Endothelial cell of umbilical vein (primary cell): ENCODE measurements at regions not wholly inside any gene's neighbourhood (a gene's known extent, or its start where the extent isn't known, plus 50 kb on each side); places are given as distances from the start of the nearest gene placed in this dataset.

ENCODE experiments used
- BruUV-seq: library from RNA; stranded (reverse); fragments of 400-500 nt; replicated peaks from 2 replicates; lab custom pipeline; 2021; lab: Mats Ljungman, UMichigan
- CTCF ChIA-PET: fragments of 300-600, 350-600 bp; sonication (Branson Sonifier 250); formaldehyde crosslinking; loops from one replicate; lab custom pipeline; 2021; ENCODE audit warnings: antibody characterized with exemption, inconsistent platforms; lab: Charles Lee
- POLR2A ChIA-PET: fragments of 300-600, 350-600 bp; sonication (Branson Sonifier 250); formaldehyde crosslinking; loops from one replicate; lab custom pipeline; 2021; ENCODE audit warnings: antibody characterized with exemption, inconsistent platforms; lab: Charles Lee
- DNase-seq: peaks from one replicate; pipeline ENCODE4 v3.0.0-alpha.2; 2011; ENCODE audit warnings: low read depth, low spot score
- FAIRE-seq: peaks from 2 replicates; lab custom pipeline; 2011; peaks lifted over from hg19 to GRCh38; lab: Jason Lieb, UNC
- H2AFZ ChIP-seq: 2 replicates; pipeline ENCODE4 v1.6.0; 2012; ENCODE audit warnings: low read depth, low read length, control low read depth, inconsistent platforms
- H3K27ac ChIP-seq: 2 replicates; pipeline ENCODE4 v1.5.1; 2011; ENCODE audit warnings: low read depth, mild to moderate bottlenecking, control low read depth, low read length, moderate library complexity; ENCODE audit not compliant: insufficient read depth
- H3K27me3 ChIP-seq, 2 experiments: 2 replicates each; pipeline versions ENCODE4 v1.6.0 to v1.6.1; 2011; ENCODE audit warnings: low read length in 2 of 2, mixed read lengths in 1 of 2; ENCODE audit not compliant: control insufficient read depth in 2 of 2, insufficient read depth in 2 of 2
- H3K36me3 ChIP-seq, 2 experiments: 2 replicates in 1 of 2; 3 replicates in 1 of 2; pipeline ENCODE4 v1.5.1; 2011; ENCODE audit warnings: low read length in 2 of 2, mild to moderate bottlenecking in 1 of 2, moderate library complexity in 1 of 2; ENCODE audit not compliant: control insufficient read depth in 2 of 2, insufficient read depth in 2 of 2; ENCODE audit errors: extremely low read depth in 1 of 2
- H3K4me1 ChIP-seq: 3 replicates; pipeline ENCODE4 v1.5.1; 2011; ENCODE audit warnings: mild to moderate bottlenecking, low read length; ENCODE audit not compliant: control insufficient read depth, insufficient read depth; ENCODE audit errors: extremely low read depth
- H3K4me2 ChIP-seq: 2 replicates; pipeline ENCODE4 v1.6.1; 2011; ENCODE audit warnings: low read length, control low read depth, mixed read lengths; ENCODE audit not compliant: insufficient read depth
- H3K4me3 ChIP-seq, 3 experiments: fragments of 200-600 bp in 1 of 3; sonication (generic), shearing (Covaris generic) in 1 of 3; replicated peaks in 1 of 3; 2 replicates each; pipeline ENCODE4 v1.5.1; 2011 to 2016; ENCODE audit warnings: control low read depth in 3 of 3, low read length in 3 of 3, mild to moderate bottlenecking in 2 of 3, inconsistent platforms in 1 of 3, low read depth in 1 of 3, moderate library complexity in 1 of 3; ENCODE audit not compliant: insufficient read depth in 1 of 3
- H3K79me2 ChIP-seq: 2 replicates; pipeline ENCODE4 v1.6.0; 2012; ENCODE audit warnings: low read length, inconsistent platforms; ENCODE audit not compliant: control insufficient read depth, insufficient read depth
- H3K9ac ChIP-seq: replicated peaks from 2 replicates; pipeline ENCODE3; 2011; ENCODE audit warnings: low read length, control low read depth; ENCODE audit not compliant: insufficient read depth; ENCODE audit errors: extremely low read depth
- H3K9me1 ChIP-seq: replicated peaks from 3 replicates; pipeline ENCODE4 v1.6.0; 2011; ENCODE audit warnings: mild to moderate bottlenecking, low read length; ENCODE audit not compliant: control insufficient read depth, insufficient read depth; ENCODE audit errors: extremely low read depth
- H3K9me3 ChIP-seq: replicated peaks from 2 replicates; pipeline ENCODE4 v1.5.1; 2012; ENCODE audit warnings: low read length, inconsistent platforms; ENCODE audit not compliant: control insufficient read depth, insufficient read depth
- H4K20me1 ChIP-seq: replicated peaks from 2 replicates; pipeline ENCODE3; 2011; ENCODE audit warnings: mild to moderate bottlenecking, low read length; ENCODE audit not compliant: control insufficient read depth, insufficient read depth; ENCODE audit errors: extremely low read depth
- CTCF ChIP-seq, 2 donors: IDR thresholded peaks; 1 replicate in 1 of 2; 2 replicates in 1 of 2; pipeline ENCODE4 v1.5.1; 2011; ENCODE audit warnings: low read length in 2 of 2, mild to moderate bottlenecking in 2 of 2, moderate library complexity in 2 of 2, control low read depth in 1 of 2, inconsistent platforms in 1 of 2, low read depth in 1 of 2; ENCODE audit not compliant: insufficient read depth in 1 of 2; ENCODE audit errors: extremely low read depth in 1 of 2
- EZH2 ChIP-seq: IDR thresholded peaks from 2 replicates; pipeline ENCODE4 v1.6.1; 2012; ENCODE audit warnings: borderline replicate concordance, low read depth, mild to moderate bottlenecking, moderate library complexity, low read length, inconsistent platforms; ENCODE audit not compliant: severe bottlenecking
- FOS ChIP-seq: IDR thresholded peaks from 2 replicates; pipeline ENCODE4 v1.6.1; 2011; ENCODE audit warnings: mild to moderate bottlenecking, low read length, moderate library complexity, borderline replicate concordance; ENCODE audit not compliant: insufficient read depth
- GATA2 ChIP-seq: IDR thresholded peaks from 2 replicates; pipeline ENCODE4 v1.7.0; 2011; ENCODE audit warnings: low read depth, mild to moderate bottlenecking, moderate library complexity, mixed read lengths, low read length; ENCODE audit not compliant: insufficient read length, insufficient read depth
- JUN ChIP-seq: IDR thresholded peaks from 2 replicates; pipeline ENCODE4 v1.6.1; 2011; ENCODE audit warnings: borderline replicate concordance, low read depth; ENCODE audit not compliant: insufficient read length, insufficient read depth
- MAX ChIP-seq: IDR thresholded peaks from 2 replicates; pipeline ENCODE4 v1.6.1; 2011; ENCODE audit not compliant: insufficient read depth, insufficient read length
- MYC ChIP-seq: IDR thresholded peaks from one replicate; pipeline ENCODE4 v1.6.1; 2011; ENCODE audit warnings: mild to moderate bottlenecking, low read depth, low read length
- POLR2A ChIP-seq: IDR thresholded peaks from 2 replicates; pipeline ENCODE4 v1.6.1; 2012; ENCODE audit warnings: low read depth, mild to moderate bottlenecking, control low read depth, low read length
- POLR2AphosphoS5 ChIP-seq: IDR thresholded peaks from 2 replicates; pipeline ENCODE4 v1.6.1; 2012; ENCODE audit warnings: low read depth, mild to moderate bottlenecking, control low read depth, low read length, moderate library complexity; ENCODE audit not compliant: insufficient read depth
- dilution Hi-C: fragments of 300-500 bp; cut with MboI; formaldehyde crosslinking; loops from one replicate; pipeline ENCODE4 v1.15.0; 2019; ENCODE audit warnings: low sequenced_read_pairs; ENCODE audit not compliant: extremely low pct_ligation_motif_present
- intact Hi-C: fragments of 100-400 bp; cut with micrococcal nuclease; formaldehyde crosslinking; loops from one replicate; pipeline ENCODE4 v1.10.0; 2022

- DNase-seq (no peak), FAIRE-seq (no peak)
- no TSS peak for BruUV-seq
- POLR2A ChIA-PET = no interaction called here
- Histone ChIP-seq H3K9ac (no peak overlapping the region), H3K27me3 (no peaks in the 10 kb centered on the region), H3K27ac (no peak overlapping the region), H3K9me1 (no peaks in the 10 kb centered on the region), H3K9me3 (no peaks in the 10 kb centered on the region), H4K20me1 (no peaks in the 10 kb centered on the region), H3K36me3 (no peaks in the 10 kb centered on the region), H2AFZ (no peak overlapping the region), H3K4me3 (no peak overlapping the region), H3K79me2 (no peaks in the 10 kb centered on the region), H3K4me2 (no peak overlapping the region), H3K4me1 (no peaks in the 10 kb centered on the region)
- CTCF ChIA-PET = interaction anchor here (2.4 to 5.6 kb wide), 2 partner anchors 48 to 187 kb away, joined by 10 to 164 read pairs; no protein-coding TSS in a partner anchor
- intact Hi-C loops = no loop called here
- TF ChIP-seq MAX (no peak), CTCF (IDR thresholded peaks at IDR 0.05; ENCODE audit: extremely low read depth in 1 of 2, insufficient read depth in 1 of 2, low read depth in 1 of 2, low read length in 2 of 2) (no peak), POLR2A (no peak), MYC (no peak), GATA2 (no peak), EZH2 (no peak), FOS (no peak), POLR2AphosphoS5 (no peak), JUN (no peak)
- dilution Hi-C loops = no loop called here
These were observed 153.3 kb upstream of the RAG2 start for GRCh38 chr11:36751335-36751781.
